KBM-7 (cell line): ENCODE measurements at regions not wholly inside any gene's neighbourhood (a gene's known extent, or its start where the extent isn't known, plus 50 kb on each side); places are given as distances from the start of the nearest gene placed in this dataset.

Experiments used
- DNase-seq: peaks from one replicate; pipeline ENCODE4 v3.0.0-alpha.2; 2015
- in situ Hi-C: fragments of 300-500 bp; cut with MboI; formaldehyde crosslinking; loops from 2 replicates; pipeline ENCODE4 v1.14.3; 2020; ENCODE audit warnings: low sequenced_read_pairs, low pct_unique_long_range_greater_than_20kb, mixed read lengths

- no peak for DNase-seq
- in situ Hi-C loops = no loop called here
Measured at GRCh38 chr7:36802459-36803135, 78.3 kb upstream of the AOAH start.

GRCh38 chr7:36796850-36797536 lies 72.7 kb upstream of the AOAH start:
- no peak for DNase-seq
- in situ Hi-C loops = no loop called here

- no peak for DNase-seq
- in situ Hi-C loops = no loop called here
Measured at GRCh38 chr7:36795451-36796021, 71.2 kb upstream of the AOAH start.

- DNase-seq = no peak
- in situ Hi-C loops = no loop called here
Measured at GRCh38 chr7:36794689-36795088, 70.4 kb upstream of the AOAH start.

GRCh38 chr7:36792421-36792820 lies 68.1 kb upstream of the AOAH start:
- in situ Hi-C loops = no loop called here
- DNase-seq = no peak

GRCh38 chr7:36790311-36790787 lies 66.1 kb upstream of the AOAH start:
- no peak for DNase-seq
- in situ Hi-C loops = no loop called here

GRCh38 chr7:36788825-36789470 lies 64.7 kb upstream of the AOAH start:
- in situ Hi-C loops = no loop called here
- no peak for DNase-seq

- in situ Hi-C loops = no loop called here
- no peak for DNase-seq
Measured at GRCh38 chr7:36787933-36788378, 63.7 kb upstream of the AOAH start.

- DNase-seq = peak; percentile 66
- in situ Hi-C loops = no loop called here
Measured at GRCh38 chr7:36784991-36785940, 61.0 kb upstream of the AOAH start.

- DNase-seq = no peak
- in situ Hi-C loops = no loop called here
Measured at GRCh38 chr7:36781011-36781738, 56.9 kb upstream of the AOAH start.

- in situ Hi-C loops = no loop called here
- DNase-seq = no peak
Measured at GRCh38 chr7:36777855-36778254, 53.6 kb upstream of the AOAH start.

- in situ Hi-C loops = no loop called here
- DNase-seq = peak; percentile 15
Measured at GRCh38 chr7:36777062-36777461, 52.8 kb upstream of the AOAH start.

- peak; percentile 20 for DNase-seq
Measured at GRCh38 chr7:36775676-36776075, 51.4 kb upstream of the AOAH start.

GRCh38 chr7:36775061-36775620 lies 50.8 kb upstream of the AOAH start:
- peak; percentile 14 for DNase-seq
- in situ Hi-C loops = no loop called here

More at GRCh38 chr7:36775676-36776075, 51.4 kb upstream of the AOAH start:
- in situ Hi-C loops = no loop called here
